HG03378 (cell line): ENCODE measurements at regions not wholly inside any gene's neighbourhood (a gene's known extent, or its start where the extent isn't known, plus 50 kb on each side); places are given as distances from the start of the nearest gene placed in this dataset.
"Not testable (repeated sequence)": the region's sequence is repeated elsewhere in the genome, so short reads cannot be mapped to it uniquely, and the experiment has no call there.

Experiments
- ATAC-seq: cut with Tn5 transposase; IDR thresholded peaks from one replicate; pipeline ENCODE4 v1.9.1; 2021; ENCODE audit warnings: mild to moderate bottlenecking, moderate library complexity; ENCODE audit not compliant: unreplicated experiment

GRCh38 chr15:26132811-26133210 is 269.7 kb upstream of the ATP10A start:
- ATAC-seq, result no peak

GRCh38 chr15:26129852-26130251 is 266.7 kb upstream of the ATP10A start:
- ATAC-seq, result no peak

GRCh38 chr15:26128611-26129140 is 265.5 kb upstream of the ATP10A start:
- ATAC-seq, result no peak

- no peak for ATAC-seq
Measured at GRCh38 chr15:26126819-26127387, 263.8 kb upstream of the ATP10A start.

- no peak for ATAC-seq
Measured at GRCh38 chr15:26126070-26126469, 262.9 kb upstream of the ATP10A start.

GRCh38 chr15:26125664-26126063 is 262.5 kb upstream of the ATP10A start:
- no peak for ATAC-seq

GRCh38 chr15:26119322-26119721 is 256.2 kb upstream of the ATP10A start:
- ATAC-seq, result no peak

GRCh38 chr15:26115229-26115943 is 252.3 kb upstream of the ATP10A start:
- ATAC-seq, result no peak

GRCh38 chr15:26114128-26114527 is 251.0 kb upstream of the ATP10A start:
- not testable (repeated sequence) for ATAC-seq

GRCh38 chr15:26113296-26113695 is 250.2 kb upstream of the ATP10A start:
- ATAC-seq, result no peak

GRCh38 chr15:26109203-26109602 is 246.1 kb upstream of the ATP10A start:
- ATAC-seq, result no peak

- no peak for ATAC-seq
Measured at GRCh38 chr15:26106556-26106955, 243.4 kb upstream of the ATP10A start.

GRCh38 chr15:26103002-26103404 is 239.9 kb upstream of the ATP10A start:
- ATAC-seq, result no peak

GRCh38 chr15:26102365-26102764 is 239.2 kb upstream of the ATP10A start:
- no peak for ATAC-seq

- ATAC-seq, result no peak
Measured at GRCh38 chr15:26101443-26101842, 238.3 kb upstream of the ATP10A start.

- ATAC-seq, result no peak
Measured at GRCh38 chr15:26098801-26099200, 235.7 kb upstream of the ATP10A start.

GRCh38 chr15:26097216-26097615 is 234.1 kb upstream of the ATP10A start:
- ATAC-seq, result no peak

- no peak for ATAC-seq
Measured at GRCh38 chr15:26096581-26096980, 233.5 kb upstream of the ATP10A start.

- no peak for ATAC-seq
Measured at GRCh38 chr15:26095710-26096330, 232.7 kb upstream of the ATP10A start.

GRCh38 chr15:26091184-26091583 is 228.1 kb upstream of the ATP10A start:
- no peak for ATAC-seq

- ATAC-seq, result no peak
Measured at GRCh38 chr15:26087881-26088280, 224.8 kb upstream of the ATP10A start.

- no peak for ATAC-seq
Measured at GRCh38 chr15:26087395-26087794, 224.3 kb upstream of the ATP10A start.
